Activated CD4-positive, alpha-beta memory T cell treated with anti-CD3 and anti-CD28 coated beads, Interleukin-2, amount 10 ng/mL, durations not matched to agents 7 days and 5 days (primary cell): ENCODE measurements at regions not wholly inside any gene's neighbourhood (a gene's known extent, or its start where the extent isn't known, plus 50 kb on each side); places are given as distances from the start of the nearest gene placed in this dataset.
"Not testable (repeated sequence)": the region's sequence is repeated elsewhere in the genome, so short reads cannot be mapped to it uniquely, and the experiment has no call there.

Experiments
- CTCF ChIA-PET: fragments of 350-600 bp; sonication (Branson Sonifier 250); formaldehyde crosslinking; loops from one replicate; lab custom pipeline; 2021; ENCODE audit warnings: antibody characterized with exemption, inconsistent platforms; lab: Charles Lee
- POLR2A ChIA-PET: fragments of 350-600 bp; sonication (Branson Sonifier 250); formaldehyde crosslinking; loops from one replicate; lab custom pipeline; 2021; ENCODE audit warnings: antibody characterized with exemption; lab: Charles Lee
- DNase-seq: peaks from one replicate; pipeline ENCODE4 v3.0.0-alpha.2; 2020
- H3K27ac Mint-ChIP-seq: one replicate; pipeline ENCODE4 v1.8.0; 2021; ENCODE audit warnings: mild to moderate bottlenecking, mixed read lengths
- H3K27me3 Mint-ChIP-seq: one replicate; pipeline ENCODE4 v1.8.0; 2021; ENCODE audit warnings: mixed read lengths
- H3K36me3 Mint-ChIP-seq: one replicate; pipeline ENCODE4 v1.8.0; 2021; ENCODE audit warnings: low read depth, mixed read lengths
- H3K4me1 Mint-ChIP-seq: one replicate; pipeline ENCODE4 v1.8.0; 2021; ENCODE audit warnings: mixed read lengths
- H3K4me3 Mint-ChIP-seq: one replicate; pipeline ENCODE4 v1.8.0; 2021; ENCODE audit warnings: mild to moderate bottlenecking, mixed read lengths
- H3K9me3 Mint-ChIP-seq: one replicate; pipeline ENCODE4 v1.8.0; 2021; ENCODE audit warnings: mixed read lengths

- H3K4me3 Mint-ChIP-seq: no peak overlapping the region
- POLR2A ChIA-PET: no interaction called here
- DNase-seq: no peak
- H3K9me3 Mint-ChIP-seq: no peaks in the 10 kb centered on the region
- H3K36me3 Mint-ChIP-seq: no peaks in the 10 kb centered on the region
- no peaks in the 10 kb centered on the region for H3K4me1 Mint-ChIP-seq
- H3K27me3 Mint-ChIP-seq: no peaks in the 10 kb centered on the region
- CTCF ChIA-PET: no interaction called here
- H3K27ac Mint-ChIP-seq: no peak overlapping the region
Observed at GRCh38 chrX:111041018-111041462, 55.0 kb upstream of the PAK3 start.

- CTCF ChIA-PET: no interaction called here
- H3K9me3 Mint-ChIP-seq: no peaks in the 10 kb centered on the region
- no peaks in the 10 kb centered on the region for H3K36me3 Mint-ChIP-seq
- no peak overlapping the region for H3K4me3 Mint-ChIP-seq
- no peaks in the 10 kb centered on the region for H3K27me3 Mint-ChIP-seq
- H3K4me1 Mint-ChIP-seq: no peaks in the 10 kb centered on the region
- no peak overlapping the region for H3K27ac Mint-ChIP-seq
- DNase-seq: no peak
- POLR2A ChIA-PET: no interaction called here
Observed at GRCh38 chrX:111040377-111041017, 55.5 kb upstream of the PAK3 start.

GRCh38 chrX:111039606-111040005, 56.4 kb upstream of the PAK3 start:
- Mint-ChIP-seq H3K27ac (no peak overlapping the region), H3K36me3 (no peaks in the 10 kb centered on the region), H3K27me3 (no peaks in the 10 kb centered on the region), H3K4me3 (no peak overlapping the region), H3K9me3 (no peaks in the 10 kb centered on the region), H3K4me1 (no peaks in the 10 kb centered on the region)
- DNase-seq: no peak
- CTCF ChIA-PET: no interaction called here
- POLR2A ChIA-PET: no interaction called here

- no peaks in the 10 kb centered on the region for H3K36me3 Mint-ChIP-seq
- H3K4me1 Mint-ChIP-seq: no peaks in the 10 kb centered on the region
- no peaks in the 10 kb centered on the region for H3K9me3 Mint-ChIP-seq
- H3K27me3 Mint-ChIP-seq: no peaks in the 10 kb centered on the region
- no peak for DNase-seq
- CTCF ChIA-PET: no interaction called here
- POLR2A ChIA-PET: no interaction called here
- H3K4me3 Mint-ChIP-seq: no peak overlapping the region
- H3K27ac Mint-ChIP-seq: no peak overlapping the region
Observed at GRCh38 chrX:111035991-111036390, 60.0 kb upstream of the PAK3 start.

GRCh38 chrX:111035256-111035655, 60.7 kb upstream of the PAK3 start:
- H3K27ac Mint-ChIP-seq: no peak overlapping the region
- H3K36me3 Mint-ChIP-seq: no peaks in the 10 kb centered on the region
- no peaks in the 10 kb centered on the region for H3K27me3 Mint-ChIP-seq
- H3K4me1 Mint-ChIP-seq: no peaks in the 10 kb centered on the region
- POLR2A ChIA-PET: no interaction called here
- DNase-seq: no peak
- CTCF ChIA-PET: no interaction called here
- no peaks in the 10 kb centered on the region for H3K9me3 Mint-ChIP-seq
- no peak overlapping the region for H3K4me3 Mint-ChIP-seq

GRCh38 chrX:111022998-111023397, 73.0 kb upstream of the PAK3 start:
- POLR2A ChIA-PET, H3K27ac Mint-ChIP-seq, H3K9me3 Mint-ChIP-seq, H3K4me3 Mint-ChIP-seq, H3K4me1 Mint-ChIP-seq, H3K27me3 Mint-ChIP-seq, DNase-seq, CTCF ChIA-PET, H3K36me3 Mint-ChIP-seq: not testable (repeated sequence)

- ChIA-PET POLR2A (no interaction called here), CTCF (no interaction called here)
- H3K36me3 Mint-ChIP-seq: no peaks in the 10 kb centered on the region
- no peaks in the 10 kb centered on the region for H3K9me3 Mint-ChIP-seq
- H3K4me1 Mint-ChIP-seq: no peaks in the 10 kb centered on the region
- no peak for DNase-seq
- H3K4me3 Mint-ChIP-seq: no peak overlapping the region
- H3K27ac Mint-ChIP-seq: no peak overlapping the region
- peaks cover 1% of the 10 kb centered on the region for H3K27me3 Mint-ChIP-seq
Observed at GRCh38 chrX:111020283-111020682, 75.7 kb upstream of the PAK3 start.

- ChIA-PET POLR2A (no interaction called here), CTCF (no interaction called here)
- DNase-seq: no peak
- Mint-ChIP-seq H3K27ac (no peak overlapping the region), H3K27me3 (peaks cover 2% of the 10 kb centered on the region), H3K36me3 (no peaks in the 10 kb centered on the region), H3K9me3 (no peaks in the 10 kb centered on the region), H3K4me1 (no peaks in the 10 kb centered on the region), H3K4me3 (no peak overlapping the region)
Observed at GRCh38 chrX:111013778-111014455, 82.1 kb upstream of the PAK3 start.

GRCh38 chrX:111010111-111010510, 85.9 kb upstream of the PAK3 start:
- Mint-ChIP-seq H3K4me3 (no peak overlapping the region), H3K36me3 (no peaks in the 10 kb centered on the region), H3K27me3 (peaks cover 4% of the 10 kb centered on the region), H3K9me3 (no peaks in the 10 kb centered on the region), H3K4me1 (no peaks in the 10 kb centered on the region), H3K27ac (no peak overlapping the region)
- CTCF ChIA-PET: no interaction called here
- DNase-seq: no peak
- POLR2A ChIA-PET: no interaction called here

- peaks cover 4% of the 10 kb centered on the region for H3K27me3 Mint-ChIP-seq
Observed at GRCh38 chrX:111009256-111009655, 86.7 kb upstream of the PAK3 start.

GRCh38 chrX:111008126-111008525, 87.9 kb upstream of the PAK3 start:
- Mint-ChIP-seq H3K9me3 (no peaks in the 10 kb centered on the region), H3K4me1 (no peaks in the 10 kb centered on the region), H3K27ac (no peak overlapping the region), H3K36me3 (no peaks in the 10 kb centered on the region), H3K4me3 (no peak overlapping the region), H3K27me3 (peaks cover 4% of the 10 kb centered on the region)
- ChIA-PET POLR2A (no interaction called here), CTCF (no interaction called here)
- no peak for DNase-seq

More at GRCh38 chrX:111009256-111009655, 86.7 kb upstream of the PAK3 start:
- no peaks in the 10 kb centered on the region for H3K9me3 Mint-ChIP-seq
- no peak overlapping the region for H3K27ac Mint-ChIP-seq
- no peak overlapping the region for H3K4me3 Mint-ChIP-seq
- H3K4me1 Mint-ChIP-seq: no peaks in the 10 kb centered on the region
- H3K36me3 Mint-ChIP-seq: no peaks in the 10 kb centered on the region
- ChIA-PET CTCF (no interaction called here), POLR2A (no interaction called here)
- no peak for DNase-seq

- CTCF ChIA-PET: no interaction called here
- no peak overlapping the region for H3K27ac Mint-ChIP-seq
- POLR2A ChIA-PET: no interaction called here
- H3K27me3 Mint-ChIP-seq: peaks cover 2% of the 10 kb centered on the region
- no peak overlapping the region for H3K4me3 Mint-ChIP-seq
- no peaks in the 10 kb centered on the region for H3K9me3 Mint-ChIP-seq
- DNase-seq: no peak
- H3K4me1 Mint-ChIP-seq: no peaks in the 10 kb centered on the region
- no peaks in the 10 kb centered on the region for H3K36me3 Mint-ChIP-seq
Observed at GRCh38 chrX:111007238-111007637, 88.8 kb upstream of the PAK3 start.

GRCh38 chrX:111006116-111006515, 89.9 kb upstream of the PAK3 start:
- Mint-ChIP-seq H3K36me3 (no peaks in the 10 kb centered on the region), H3K27me3 (peaks cover 2% of the 10 kb centered on the region), H3K9me3 (no peaks in the 10 kb centered on the region), H3K27ac (no peak overlapping the region), H3K4me1 (no peaks in the 10 kb centered on the region), H3K4me3 (no peak overlapping the region)
- CTCF ChIA-PET: no interaction called here
- no peak for DNase-seq
- POLR2A ChIA-PET: no interaction called here

- Mint-ChIP-seq H3K27ac (no peak overlapping the region), H3K4me3 (no peak overlapping the region), H3K9me3 (no peaks in the 10 kb centered on the region), H3K4me1 (no peaks in the 10 kb centered on the region), H3K36me3 (no peaks in the 10 kb centered on the region), H3K27me3 (peaks cover 2% of the 10 kb centered on the region)
- ChIA-PET CTCF (no interaction called here), POLR2A (no interaction called here)
- no peak for DNase-seq
Observed at GRCh38 chrX:111005166-111005565, 90.8 kb upstream of the PAK3 start.
